Limb (tissue), 2 donors: ENCODE measurements at regions not wholly inside any gene's neighbourhood (a gene's known extent, or its start where the extent isn't known, plus 50 kb on each side); places are given as distances from the start of the nearest gene placed in this dataset.
"Not testable (repeated sequence)": the region's sequence is repeated elsewhere in the genome, so short reads cannot be mapped to it uniquely, and the experiment has no call there.

Source experiments
- DNase-seq, 2 donors: peaks; one replicate each; pipeline ENCODE4 v3.0.0-alpha.2; 2016; ENCODE audit errors: extremely low spot score in 2 of 2

DNA sequence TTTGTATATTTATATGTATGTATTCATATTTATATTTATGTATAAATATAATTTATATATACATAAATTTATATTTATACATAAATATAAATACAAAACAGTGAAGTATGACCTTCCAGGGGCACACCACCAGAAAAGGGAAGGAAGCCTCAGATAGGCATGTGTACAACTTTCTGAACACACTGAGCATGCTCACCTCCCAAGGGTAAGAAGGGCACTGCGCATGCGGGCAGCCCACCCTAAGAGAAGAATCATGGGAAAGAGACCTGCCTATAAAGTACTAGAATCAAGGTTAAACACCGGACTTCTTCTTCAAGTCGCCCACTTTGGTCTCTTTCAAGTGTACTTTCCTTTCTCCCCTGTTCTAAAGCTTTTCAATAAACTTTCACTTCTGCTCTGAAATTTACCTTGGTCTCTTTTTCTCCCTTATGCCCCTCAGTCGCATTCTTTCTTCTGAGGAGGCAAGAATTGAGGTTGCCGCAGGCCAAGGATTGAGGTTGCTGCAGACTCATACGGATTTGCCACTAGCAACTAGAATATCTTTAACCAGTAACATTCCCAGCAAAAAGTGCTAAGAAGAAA, 600.3 kb downstream of the RPIA start:
- DNase-seq: not testable (repeated sequence)

DNA sequence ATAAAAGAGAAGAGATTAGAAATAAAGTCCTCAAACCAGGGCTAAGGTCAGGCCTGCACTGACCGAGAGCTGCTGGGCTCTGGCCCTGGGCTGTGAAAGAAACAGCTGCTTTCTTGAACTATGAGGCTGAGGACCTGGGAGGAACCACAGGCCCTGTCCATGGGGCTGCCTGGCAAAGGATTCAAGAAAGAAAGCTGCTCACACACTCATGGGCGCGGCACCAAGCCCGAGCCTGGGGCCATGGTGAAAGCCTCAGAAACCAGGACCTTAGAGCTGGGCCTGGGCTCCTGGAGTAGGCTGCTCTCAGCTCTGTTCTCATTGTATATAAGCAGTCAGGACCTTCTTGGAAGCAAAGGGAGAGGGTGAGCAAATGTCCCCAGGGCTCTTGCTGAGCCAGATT, 601.9 kb downstream of the RPIA start:
- not testable (repeated sequence) for DNase-seq

DNA sequence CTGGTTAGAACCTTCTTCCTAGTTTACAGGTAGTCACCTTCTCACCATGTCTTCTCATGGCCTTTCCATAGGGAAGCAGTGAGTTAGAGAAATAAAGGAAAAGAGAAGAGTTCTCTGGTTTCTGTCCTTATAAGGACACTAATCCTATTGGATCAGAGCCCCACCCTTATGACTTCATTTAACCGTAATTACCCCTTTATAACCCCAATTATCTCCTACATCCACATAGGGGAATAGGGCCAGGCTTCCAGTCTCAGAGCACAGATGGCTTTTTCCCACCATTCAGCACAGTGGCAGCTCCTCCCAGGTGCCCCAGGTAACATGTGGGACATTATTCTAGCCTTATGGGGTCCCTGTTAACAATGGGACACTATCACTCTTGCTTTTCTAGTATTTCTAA, 602.9 kb downstream of the RPIA start:
- DNase-seq: not testable (repeated sequence)

GRCh38 chr2:89296820-89297398, 605.4 kb downstream of the RPIA start:
- DNase-seq: not testable (repeated sequence)

DNA sequence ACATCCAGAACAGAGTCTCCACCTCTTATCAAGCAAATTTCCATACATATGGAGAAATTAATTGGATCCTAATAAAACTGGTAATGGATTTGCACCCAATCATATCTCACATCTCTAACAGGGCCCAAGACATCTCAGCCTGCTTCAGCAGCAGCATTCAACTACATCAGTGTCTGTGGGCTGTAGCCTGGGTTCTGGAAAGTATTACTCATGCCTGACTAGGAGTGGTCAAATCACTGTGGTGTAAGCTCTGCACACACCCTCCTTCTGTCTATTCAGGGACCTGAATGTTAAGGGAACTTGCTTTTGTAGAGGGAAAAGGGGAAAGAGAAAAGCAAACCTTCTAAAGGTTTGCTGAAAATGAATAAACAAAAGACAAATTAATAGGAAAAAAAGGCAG, 607.7 kb downstream of the RPIA start:
- DNase-seq: not testable (repeated sequence)

- not testable (repeated sequence) for DNase-seq
These were observed 614.1 kb downstream of the RPIA start for GRCh38 chr2:89305623-89306022.

GRCh38 chr2:89306869-89307637, 615.6 kb downstream of the RPIA start:
- DNase-seq: not testable (repeated sequence)

DNA sequence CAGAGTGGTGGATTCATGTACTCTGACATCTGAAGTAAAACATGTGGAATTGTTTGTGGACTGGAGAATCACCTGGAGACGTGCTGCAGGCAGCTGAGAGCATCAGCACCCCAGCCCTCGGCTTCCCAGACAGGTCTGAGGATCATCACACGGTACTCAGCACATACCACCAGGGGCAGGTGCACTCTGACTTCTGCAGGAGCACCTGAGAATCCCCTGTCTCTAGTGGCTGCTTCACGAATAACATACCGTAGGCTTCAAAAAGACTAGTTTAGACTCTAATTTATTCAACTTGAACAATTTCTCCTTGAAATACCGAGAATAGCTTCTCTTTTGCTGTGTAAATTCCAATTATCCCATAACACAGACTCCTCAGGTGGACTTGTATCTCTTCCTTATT, 627.5 kb downstream of the RPIA start:
- DNase-seq: not testable (repeated sequence)

DNA sequence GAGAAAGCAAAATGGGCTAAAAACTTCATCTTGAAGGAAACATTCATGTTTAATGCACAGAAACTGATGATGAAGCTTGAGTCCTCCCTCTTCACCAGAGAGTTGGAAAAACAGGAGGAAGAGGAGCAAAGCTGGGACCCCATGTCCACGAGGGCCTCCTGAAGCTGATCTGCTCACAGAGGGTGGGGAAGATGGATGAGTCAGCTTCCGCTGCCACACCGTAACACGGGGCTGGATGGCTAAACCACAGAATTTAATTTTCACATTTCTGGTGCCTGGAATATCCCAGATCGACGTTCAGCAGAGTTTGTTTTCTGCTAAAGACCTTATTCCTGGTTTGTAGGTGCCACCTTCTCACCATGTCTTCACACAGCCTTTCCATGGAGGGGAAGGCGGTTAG, 634.4 kb downstream of the RPIA start:
- DNase-seq: not testable (repeated sequence)

- peak in 1 of 2 donors; percentile 0 for DNase-seq
These were observed 635.0 kb downstream of the RPIA start for GRCh38 chr2:89326455-89326854.

DNA sequence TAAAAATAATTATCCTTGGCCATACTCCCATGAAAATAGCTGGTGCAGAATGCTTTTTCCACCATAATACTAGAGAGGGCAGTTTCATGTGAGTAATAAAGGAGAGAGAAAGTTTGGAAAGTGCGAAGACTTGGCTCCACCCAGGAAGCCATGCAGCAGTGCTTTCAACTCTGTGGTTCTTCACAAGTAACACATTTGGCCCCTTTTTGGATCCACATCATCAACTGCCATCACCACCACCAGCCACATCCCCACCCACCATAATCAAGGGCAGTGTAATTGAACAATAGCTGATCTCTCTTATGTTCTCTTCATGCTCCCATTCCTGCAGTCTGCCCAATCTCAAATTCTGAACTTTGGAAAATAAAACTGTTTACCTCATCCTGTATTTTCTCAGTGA, 637.3 kb downstream of the RPIA start:
- not testable (repeated sequence) for DNase-seq
